ENCODE measurements at regions not wholly inside any gene's neighbourhood (a gene's known extent, or its start where the extent isn't known, plus 50 kb on each side); places are given as distances from the start of the nearest gene placed in this dataset.

GRCh38 chr7:46954181-46954580 is 627.7 kb downstream of the TNS3 start:
- Histone ChIP-seq H3K27ac (no peak overlapping the region), H3K9me3 (ENCODE audit: low read depth) (no peaks in the 10 kb centered on the region), H2AFZ (no peak overlapping the region), H3K4me3 (no peak overlapping the region), H3K4me2 (ENCODE audit: unreplicated experiment) (no peak overlapping the region), H3K4me1 (ENCODE audit: insufficient read depth) (no peaks in the 10 kb centered on the region), H3F3A (ENCODE audit: insufficient read depth) (no peaks in the 10 kb centered on the region), H3K79me2 (ENCODE audit: insufficient read depth) (no peaks in the 10 kb centered on the region), H3K27me3 (replicated peaks; ENCODE audit: insufficient read depth) (no peaks in the 10 kb centered on the region), H3K9ac (no peak overlapping the region), H4K20me1 (ENCODE audit: insufficient read depth) (no peaks in the 10 kb centered on the region), H3K36me3 (ENCODE audit: low read depth) (no peaks in the 10 kb centered on the region), H3K9me2 (ENCODE audit: insufficient read depth) (no peaks in the 10 kb centered on the region)
- WGBS, 2 experiments (ENCODE audit: low coverage in 1 of 2, low lambda C conversion rate in 2 of 2, missing lambda C conversion rate in 2 of 2): 72 to 74% methylated on average over 5 of the region's 5 CpGs
- in situ Hi-C loops (cut with MboI): no loop called here
- no peak for TF ChIP-seq EZH2 (IDR thresholded peaks at IDR 0.05; ENCODE audit: insufficient read depth, poor library complexity, severe bottlenecking)
- DNase-seq: no peak

GRCh38 chr7:46953008-46953407 is 628.9 kb downstream of the TNS3 start:
- no peak overlapping the region for H3K4me2 ChIP-seq (ENCODE audit: unreplicated experiment)
- 0 out of 2 replicates have a peak, but pooled peaks cover 4% of the 10 kb centered on the region for H3F3A ChIP-seq (ENCODE audit: insufficient read depth)
- no peak for DNase-seq
- no peak overlapping the region for H3K27ac ChIP-seq
- 81 to 87% methylated on average over 1 of the region's 1 CpG for WGBS, 2 experiments (ENCODE audit: low coverage in 1 of 2, low lambda C conversion rate in 2 of 2, missing lambda C conversion rate in 2 of 2)
- in situ Hi-C loops (cut with MboI): no loop called here
- H3K4me3 ChIP-seq: no peak overlapping the region
- no peaks in the 10 kb centered on the region for H3K27me3 ChIP-seq (replicated peaks; ENCODE audit: insufficient read depth)
- H3K79me2 ChIP-seq (ENCODE audit: insufficient read depth): no peaks in the 10 kb centered on the region
- no peaks in the 10 kb centered on the region for H3K36me3 ChIP-seq (ENCODE audit: low read depth)
- no peaks in the 10 kb centered on the region for H3K9me2 ChIP-seq (ENCODE audit: insufficient read depth)
- no peaks in the 10 kb centered on the region for H4K20me1 ChIP-seq (ENCODE audit: insufficient read depth)
- H2AFZ ChIP-seq: no peak overlapping the region
- no peak overlapping the region for H3K9ac ChIP-seq
- H3K9me3 ChIP-seq (ENCODE audit: low read depth): no peaks in the 10 kb centered on the region
- peaks cover 4% of the 10 kb centered on the region for H3K4me1 ChIP-seq (ENCODE audit: insufficient read depth)
- no peak for TF ChIP-seq EZH2phosphoT487 (IDR thresholded peaks at IDR 0.05; ENCODE audit: insufficient read depth, low read depth)
- TF ChIP-seq EZH2 (IDR thresholded peaks at IDR 0.05; ENCODE audit: insufficient read depth, poor library complexity, severe bottlenecking): no peak

- Histone ChIP-seq H3K9me3 (ENCODE audit: low read depth) (no peaks in the 10 kb centered on the region), H3K4me2 (ENCODE audit: unreplicated experiment) (no peak overlapping the region), H3F3A (ENCODE audit: insufficient read depth) (peaks cover 9% of the 10 kb centered on the region; the same call in 1 of the 2 replicates), H3K27ac (no peak overlapping the region), H3K36me3 (ENCODE audit: low read depth) (no peaks in the 10 kb centered on the region), H2AFZ (no peak overlapping the region), H3K4me3 (no peak overlapping the region), H3K9ac (no peak overlapping the region), H3K79me2 (ENCODE audit: insufficient read depth) (no peaks in the 10 kb centered on the region), H3K9me2 (ENCODE audit: insufficient read depth) (no peaks in the 10 kb centered on the region), H3K27me3 (replicated peaks; ENCODE audit: insufficient read depth) (no peaks in the 10 kb centered on the region), H3K4me1 (ENCODE audit: insufficient read depth) (peaks cover 14% of the 10 kb centered on the region), H4K20me1 (ENCODE audit: insufficient read depth) (no peaks in the 10 kb centered on the region)
- TF ChIP-seq EZH2phosphoT487 (IDR thresholded peaks at IDR 0.05; ENCODE audit: insufficient read depth, low read depth) (no peak), EZH2 (IDR thresholded peaks at IDR 0.05; ENCODE audit: insufficient read depth, poor library complexity, severe bottlenecking) (no peak)
- 73 to 74% methylated on average over 4 of the region's 4 CpGs for WGBS, 2 experiments (ENCODE audit: low coverage in 1 of 2, low lambda C conversion rate in 2 of 2, missing lambda C conversion rate in 2 of 2)
- no peak for DNase-seq
- in situ Hi-C loops (cut with MboI): no loop called here
Measured at GRCh38 chr7:46949270-46949931, 632.5 kb downstream of the TNS3 start.

GRCh38 chr7:46948716-46949115 is 633.2 kb downstream of the TNS3 start:
- no peak for DNase-seq
- Histone ChIP-seq H3K4me3 (no peak overlapping the region), H3F3A (ENCODE audit: insufficient read depth) (peaks cover 9% of the 10 kb centered on the region; the same call in 1 of the 2 replicates), H3K9me2 (ENCODE audit: insufficient read depth) (no peaks in the 10 kb centered on the region), H3K4me2 (ENCODE audit: unreplicated experiment) (no peak overlapping the region), H3K27me3 (replicated peaks; ENCODE audit: insufficient read depth) (no peaks in the 10 kb centered on the region), H3K36me3 (ENCODE audit: low read depth) (no peaks in the 10 kb centered on the region), H3K4me1 (ENCODE audit: insufficient read depth) (peaks cover 14% of the 10 kb centered on the region), H3K9me3 (ENCODE audit: low read depth) (no peaks in the 10 kb centered on the region), H3K27ac (no peak overlapping the region), H2AFZ (no peak overlapping the region), H4K20me1 (ENCODE audit: insufficient read depth) (no peaks in the 10 kb centered on the region), H3K79me2 (ENCODE audit: insufficient read depth) (no peaks in the 10 kb centered on the region), H3K9ac (no peak overlapping the region)
- in situ Hi-C loops (cut with MboI): no loop called here
- TF ChIP-seq EZH2phosphoT487 (IDR thresholded peaks at IDR 0.05; ENCODE audit: insufficient read depth, low read depth) (no peak), EZH2 (IDR thresholded peaks at IDR 0.05; ENCODE audit: insufficient read depth, poor library complexity, severe bottlenecking) (no peak)
- WGBS, 2 experiments (ENCODE audit: low coverage in 1 of 2, low lambda C conversion rate in 2 of 2, missing lambda C conversion rate in 2 of 2): 96 to 99% methylated on average over 6 of the region's 6 CpGs

- Histone ChIP-seq H4K20me1 (ENCODE audit: insufficient read depth) (no peaks in the 10 kb centered on the region), H3K36me3 (ENCODE audit: low read depth) (no peaks in the 10 kb centered on the region), H3K4me1 (ENCODE audit: insufficient read depth) (peaks cover 14% of the 10 kb centered on the region), H2AFZ (no peak overlapping the region), H3K27me3 (replicated peaks; ENCODE audit: insufficient read depth) (no peaks in the 10 kb centered on the region), H3K9me2 (ENCODE audit: insufficient read depth) (no peaks in the 10 kb centered on the region), H3K27ac (no peak overlapping the region), H3K9ac (no peak overlapping the region), H3K4me3 (no peak overlapping the region), H3K4me2 (ENCODE audit: unreplicated experiment) (no peak overlapping the region), H3F3A (ENCODE audit: insufficient read depth) (peaks cover 9% of the 10 kb centered on the region; the same call in 1 of the 2 replicates), H3K79me2 (ENCODE audit: insufficient read depth) (no peaks in the 10 kb centered on the region), H3K9me3 (ENCODE audit: low read depth) (no peaks in the 10 kb centered on the region)
- in situ Hi-C loops (cut with MboI): no loop called here
- DNase-seq: peak; percentile 32
- TF ChIP-seq EZH2phosphoT487 (IDR thresholded peaks at IDR 0.05; ENCODE audit: insufficient read depth, low read depth): no peak
- TF ChIP-seq EZH2 (IDR thresholded peaks at IDR 0.05; ENCODE audit: insufficient read depth, poor library complexity, severe bottlenecking): no peak
Measured at GRCh38 chr7:46945328-46945727, 636.6 kb downstream of the TNS3 start.

Data from GM23248 (cell line).